Memory B cell (primary cell): ENCODE measurements at regions not wholly inside any gene's neighbourhood (a gene's known extent, or its start where the extent isn't known, plus 50 kb on each side); places are given as distances from the start of the nearest gene placed in this dataset.

Experiments
- ATAC-seq: fragments of 150-1000 bp; cut with Tn5 transposase; 2 replicates; pipeline ENCODE4 v1.10.0; 2021; ENCODE audit warnings: low read depth, mild to moderate bottlenecking, moderate library complexity
- DNase-seq, 2 donors: peaks; one replicate each; pipeline ENCODE4 v3.0.0; 2022; ENCODE audit warnings: low spot score in 2 of 2
- H3K27ac Mint-ChIP-seq: one replicate; pipeline ENCODE4 v1.8.0; 2022; ENCODE audit warnings: mild to moderate bottlenecking, moderate library complexity, mixed read lengths
- H3K27me3 Mint-ChIP-seq: one replicate; pipeline ENCODE4 v1.8.0; 2022; ENCODE audit warnings: mixed read lengths
- H3K36me3 Mint-ChIP-seq: one replicate; pipeline ENCODE4 v1.8.0; 2022; ENCODE audit warnings: mild to moderate bottlenecking, mixed read lengths
- H3K4me1 Mint-ChIP-seq: one replicate; pipeline ENCODE4 v1.8.0; 2022; ENCODE audit warnings: mixed read lengths
- H3K4me3 Mint-ChIP-seq: one replicate; pipeline ENCODE4 v1.8.0; 2022; ENCODE audit warnings: mild to moderate bottlenecking, moderate library complexity, mixed read lengths
- H3K9me3 Mint-ChIP-seq: one replicate; pipeline ENCODE4 v1.8.0; 2022; ENCODE audit warnings: mixed read lengths

DNA sequence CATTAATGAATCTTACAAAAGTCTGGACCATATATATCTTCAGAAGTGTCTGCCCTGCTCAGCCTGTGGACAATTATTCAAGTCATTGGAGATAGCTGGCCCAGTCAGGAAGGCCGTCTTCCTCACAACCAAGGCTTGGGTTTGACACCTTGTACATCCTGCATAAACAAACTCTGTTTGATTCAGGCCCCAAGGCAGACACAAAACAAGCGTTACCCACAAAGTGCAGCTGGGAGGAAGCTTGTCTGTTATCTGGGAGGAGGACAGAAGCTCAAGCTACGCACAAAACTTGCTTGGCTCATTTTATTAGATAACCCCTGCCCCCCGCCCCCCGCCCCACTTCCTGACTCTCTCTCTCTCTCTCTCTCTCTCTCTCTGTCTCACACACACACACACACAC lies 166.9 kb upstream of the WDR11 start:
- Mint-ChIP-seq H3K4me3 (no peak overlapping the region), H3K36me3 (no peaks in the 10 kb centered on the region), H3K27ac (no peak overlapping the region), H3K9me3 (no peaks in the 10 kb centered on the region), H3K4me1 (no peaks in the 10 kb centered on the region), H3K27me3 (peaks cover 2% of the 10 kb centered on the region)
- DNase-seq (no peak), ATAC-seq (no peak)

DNA sequence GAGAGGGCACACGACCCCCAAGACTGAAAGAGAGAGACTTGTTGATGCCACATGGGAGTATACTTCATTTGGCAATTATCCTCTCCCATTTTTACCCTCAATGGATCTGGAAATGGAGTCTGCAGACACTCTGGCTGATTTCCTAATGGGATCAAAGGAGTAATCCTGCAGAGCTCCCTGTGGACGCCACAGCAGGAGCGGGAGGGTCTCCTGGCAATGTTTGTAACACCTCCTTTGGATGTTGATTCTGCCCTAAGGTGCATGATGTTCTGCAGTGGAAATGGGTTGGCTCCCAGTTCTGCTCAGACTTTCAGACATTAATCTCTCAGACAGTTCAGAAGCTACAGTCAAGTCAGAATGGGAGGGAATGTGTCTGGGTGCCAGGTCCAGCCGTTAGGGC lies 166.0 kb upstream of the WDR11 start:
- peaks cover 2% of the 10 kb centered on the region for H3K27me3 Mint-ChIP-seq
- H3K9me3 Mint-ChIP-seq = no peaks in the 10 kb centered on the region
- DNase-seq = no peak
- H3K36me3 Mint-ChIP-seq = no peaks in the 10 kb centered on the region
- H3K27ac Mint-ChIP-seq = no peak overlapping the region
- no peak overlapping the region for H3K4me3 Mint-ChIP-seq
- no peak for ATAC-seq
- H3K4me1 Mint-ChIP-seq = no peaks in the 10 kb centered on the region

- ATAC-seq (no peak), DNase-seq (no peak)
- Mint-ChIP-seq H3K9me3 (peaks cover 3% of the 10 kb centered on the region), H3K27ac (no peak overlapping the region), H3K27me3 (peaks cover 4% of the 10 kb centered on the region), H3K4me1 (peaks cover 2% of the 10 kb centered on the region), H3K36me3 (no peaks in the 10 kb centered on the region), H3K4me3 (no peak overlapping the region)
These were observed 162.2 kb upstream of the WDR11 start for GRCh38 chr10:120688928-120689327.

DNA sequence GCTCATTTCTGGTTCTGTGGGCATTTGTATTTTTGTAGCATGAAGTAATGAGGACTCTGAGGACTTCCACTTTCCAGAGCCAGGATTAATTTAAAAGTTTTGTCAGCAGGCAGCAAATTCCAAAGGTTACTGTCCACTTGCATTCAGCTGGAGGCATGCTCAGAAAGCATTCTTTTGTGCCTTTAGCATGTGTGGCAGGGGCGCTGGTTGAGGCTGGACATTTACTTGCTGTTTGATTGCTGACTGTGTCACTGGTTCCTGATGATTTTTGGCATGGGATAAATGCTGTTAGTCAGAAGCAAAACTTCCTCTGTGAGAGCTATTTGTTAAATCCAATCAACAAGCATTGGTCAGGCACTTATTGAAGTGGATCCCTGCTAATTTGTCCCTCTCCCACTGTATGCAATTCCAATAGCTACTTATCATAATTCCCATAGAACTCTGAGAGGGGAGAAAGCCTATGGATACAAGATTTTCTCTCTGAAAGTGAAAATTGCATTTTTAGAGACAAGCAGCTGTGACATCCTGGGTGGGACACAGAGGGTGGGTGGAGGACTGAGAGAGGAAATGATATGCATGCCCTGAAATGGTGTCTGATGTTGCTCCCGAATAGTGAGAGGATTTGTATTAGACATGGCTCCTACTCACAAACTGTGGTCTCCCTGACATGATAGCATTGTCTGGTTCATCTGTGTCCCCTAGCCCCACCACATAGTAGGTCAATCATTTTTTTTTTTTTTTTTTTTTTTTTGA lies 161.2 kb upstream of the WDR11 start:
- H3K4me1 Mint-ChIP-seq = peaks cover 2% of the 10 kb centered on the region
- H3K4me3 Mint-ChIP-seq = no peak overlapping the region
- DNase-seq = no peak
- H3K27me3 Mint-ChIP-seq = peaks cover 2% of the 10 kb centered on the region
- no peaks in the 10 kb centered on the region for H3K36me3 Mint-ChIP-seq
- H3K27ac Mint-ChIP-seq = no peak overlapping the region
- peaks cover 3% of the 10 kb centered on the region for H3K9me3 Mint-ChIP-seq
- no peak for ATAC-seq

DNA sequence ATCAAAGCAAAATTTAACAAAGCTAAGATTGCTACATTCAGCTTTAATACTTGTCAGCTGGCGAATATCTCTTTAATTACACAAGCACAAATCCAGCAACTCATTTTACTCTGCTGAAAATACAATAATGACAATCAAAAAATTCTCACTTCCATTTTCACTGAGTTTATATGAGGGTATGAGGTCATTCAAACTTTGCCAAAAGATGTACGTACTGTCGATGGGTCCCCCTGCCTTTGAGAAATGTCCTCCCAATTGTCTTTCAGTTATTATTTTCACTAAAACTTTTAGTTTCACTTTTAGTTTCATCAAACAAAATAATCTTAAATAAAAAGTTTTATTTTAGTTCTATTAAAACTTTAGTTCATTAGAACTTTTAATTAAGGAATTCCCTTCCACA lies 159.5 kb upstream of the WDR11 start:
- DNase-seq = no peak
- Mint-ChIP-seq H3K27me3 (peaks cover 2% of the 10 kb centered on the region), H3K9me3 (peaks cover 7% of the 10 kb centered on the region), H3K36me3 (no peaks in the 10 kb centered on the region), H3K27ac (no peak overlapping the region), H3K4me1 (peaks cover 2% of the 10 kb centered on the region), H3K4me3 (no peak overlapping the region)
- ATAC-seq = no peak

DNA sequence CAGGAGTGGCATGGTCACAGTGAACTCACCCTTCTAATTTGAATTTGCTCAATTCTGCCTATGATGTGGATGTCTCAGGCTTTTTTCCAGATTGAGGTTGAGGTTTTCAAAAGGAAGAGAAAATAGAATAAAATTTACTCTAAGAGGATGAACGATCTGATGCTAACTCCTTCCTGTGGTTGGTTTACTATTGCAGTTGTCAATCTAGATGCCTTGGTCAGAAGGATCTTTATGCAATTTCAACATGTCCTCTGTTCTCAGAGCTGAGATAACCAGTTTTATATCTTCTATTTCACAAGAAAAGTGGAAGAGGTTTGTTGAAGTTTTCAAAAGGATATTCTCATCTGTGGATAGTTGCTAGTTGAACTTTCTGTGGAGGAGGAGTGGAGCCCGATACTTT lies 150.7 kb upstream of the WDR11 start:
- no peak for DNase-seq
- H3K9me3 Mint-ChIP-seq = peaks cover 21% of the 10 kb centered on the region
- no peak overlapping the region for H3K27ac Mint-ChIP-seq
- H3K27me3 Mint-ChIP-seq = peaks cover 4% of the 10 kb centered on the region
- ATAC-seq = no peak
- H3K4me1 Mint-ChIP-seq = no peaks in the 10 kb centered on the region
- no peak overlapping the region for H3K4me3 Mint-ChIP-seq
- H3K36me3 Mint-ChIP-seq = peaks cover 4% of the 10 kb centered on the region

- Mint-ChIP-seq H3K4me1 (no peaks in the 10 kb centered on the region), H3K27me3 (peaks cover 4% of the 10 kb centered on the region), H3K36me3 (peaks cover 4% of the 10 kb centered on the region), H3K27ac (no peak overlapping the region), H3K4me3 (no peak overlapping the region), H3K9me3 (peaks cover 18% of the 10 kb centered on the region)
- ATAC-seq = no peak
- DNase-seq = no peak
These were observed 149.8 kb upstream of the WDR11 start for GRCh38 chr10:120701381-120701780.

DNA sequence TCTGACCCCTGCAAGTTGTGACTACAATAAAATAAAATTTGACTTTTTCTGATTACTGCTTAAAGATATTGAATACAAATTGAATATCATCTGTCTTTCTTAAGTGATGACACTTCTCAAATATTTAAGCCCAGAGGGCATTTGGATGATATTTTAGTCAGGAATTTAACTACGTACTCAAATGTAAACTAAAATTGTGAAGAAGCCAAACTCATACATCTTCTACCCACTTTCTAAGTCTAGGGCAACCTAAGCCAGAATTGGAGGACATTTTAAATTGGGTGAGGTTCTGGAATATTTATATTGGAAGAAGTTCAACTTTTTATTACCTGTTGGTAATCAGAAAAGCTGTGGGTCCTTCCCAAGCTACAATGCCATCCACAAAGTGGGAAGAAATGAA lies 149.1 kb upstream of the WDR11 start:
- peaks cover 4% of the 10 kb centered on the region for H3K36me3 Mint-ChIP-seq
- no peaks in the 10 kb centered on the region for H3K4me1 Mint-ChIP-seq
- peaks cover 7% of the 10 kb centered on the region for H3K27me3 Mint-ChIP-seq
- no peak overlapping the region for H3K27ac Mint-ChIP-seq
- DNase-seq = no peak
- H3K9me3 Mint-ChIP-seq = peaks cover 15% of the 10 kb centered on the region
- no peak for ATAC-seq
- H3K4me3 Mint-ChIP-seq = no peak overlapping the region

- ATAC-seq (no peak), DNase-seq (no peak)
- H3K36me3 Mint-ChIP-seq = no peaks in the 10 kb centered on the region
- no peaks in the 10 kb centered on the region for H3K4me1 Mint-ChIP-seq
- peaks cover 10% of the 10 kb centered on the region for H3K27me3 Mint-ChIP-seq
- H3K4me3 Mint-ChIP-seq = no peak overlapping the region
- no peak overlapping the region for H3K27ac Mint-ChIP-seq
- peaks cover 1% of the 10 kb centered on the region for H3K9me3 Mint-ChIP-seq
These were observed 145.9 kb upstream of the WDR11 start for GRCh38 chr10:120705309-120705708.

GRCh38 chr10:120710076-120710475 lies 141.1 kb upstream of the WDR11 start:
- Mint-ChIP-seq H3K27me3 (peaks cover 8% of the 10 kb centered on the region), H3K4me1 (peaks cover 1% of the 10 kb centered on the region), H3K4me3 (no peak overlapping the region), H3K27ac (no peak overlapping the region), H3K9me3 (no peaks in the 10 kb centered on the region), H3K36me3 (no peaks in the 10 kb centered on the region)
- ATAC-seq (no peak), DNase-seq (no peak)

DNA sequence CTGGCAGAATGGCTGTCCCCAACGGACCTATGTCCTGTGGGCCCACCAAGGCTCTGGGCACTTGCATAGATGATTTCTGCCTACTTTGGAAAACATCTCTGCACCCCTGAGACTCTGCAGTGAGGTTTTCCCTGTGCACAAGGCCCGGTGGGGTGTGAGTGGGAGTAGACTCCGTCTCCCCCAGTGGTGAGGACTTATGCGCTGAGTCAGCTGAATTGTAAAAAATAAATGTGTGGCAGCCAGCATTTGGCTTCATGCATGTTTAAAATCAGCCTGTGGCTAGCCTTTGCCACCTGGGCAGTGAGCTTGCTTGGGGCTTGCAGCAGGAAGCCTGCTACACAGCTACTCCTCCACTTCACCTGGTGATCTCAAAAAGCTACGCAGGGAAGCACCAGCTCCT lies 139.3 kb upstream of the WDR11 start:
- Mint-ChIP-seq H3K36me3 (no peaks in the 10 kb centered on the region), H3K27me3 (peaks cover 6% of the 10 kb centered on the region), H3K4me1 (peaks cover 2% of the 10 kb centered on the region), H3K9me3 (no peaks in the 10 kb centered on the region), H3K4me3 (no peak overlapping the region), H3K27ac (no peak overlapping the region)
- DNase-seq (no peak), ATAC-seq (no peak)

DNA sequence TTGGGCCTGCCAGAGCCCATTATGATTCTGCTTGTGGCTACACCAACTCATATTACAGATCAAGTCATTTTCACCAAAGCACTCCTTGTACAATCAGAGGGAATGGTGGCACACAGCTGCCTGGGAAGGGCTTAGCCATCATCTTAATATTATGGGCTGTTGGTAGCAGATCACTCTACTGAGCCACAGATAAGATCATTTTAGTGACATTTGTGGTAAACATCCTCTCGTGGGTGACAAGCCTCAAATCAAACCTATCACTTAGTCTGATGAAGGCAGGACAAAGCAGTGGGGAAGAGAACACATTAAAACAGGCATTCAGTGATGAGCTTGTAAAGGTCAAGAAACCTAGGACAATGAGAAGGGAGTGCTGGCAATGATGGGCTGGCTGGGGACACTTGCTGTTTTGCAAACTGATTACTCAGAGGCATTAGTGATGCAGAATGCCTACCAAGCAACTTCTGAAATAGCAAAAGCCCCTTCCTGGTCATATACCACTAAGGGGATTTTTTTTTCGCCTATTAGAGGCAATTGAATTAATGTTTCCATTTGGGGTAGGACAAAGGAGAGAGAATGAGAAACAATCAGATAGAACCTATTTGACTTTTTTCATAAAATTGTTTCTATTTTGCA lies 137.5 kb upstream of the WDR11 start:
- peaks cover 2% of the 10 kb centered on the region for H3K4me1 Mint-ChIP-seq

GRCh38 chr10:120715171-120715570 lies 136.0 kb upstream of the WDR11 start:
- H3K36me3 Mint-ChIP-seq = no peaks in the 10 kb centered on the region
- ATAC-seq = no peak
- no peak overlapping the region for H3K4me3 Mint-ChIP-seq
- DNase-seq = no peak
- H3K27me3 Mint-ChIP-seq = peaks cover 2% of the 10 kb centered on the region
- H3K4me1 Mint-ChIP-seq = peaks cover 2% of the 10 kb centered on the region
- H3K27ac Mint-ChIP-seq = no peak overlapping the region
- peaks cover 3% of the 10 kb centered on the region for H3K9me3 Mint-ChIP-seq

More for the DNA sequence above, 137.5 kb upstream of the WDR11 start:
- no peak for DNase-seq
- no peak overlapping the region for H3K4me3 Mint-ChIP-seq
- peaks cover 5% of the 10 kb centered on the region for H3K27me3 Mint-ChIP-seq
- no peak overlapping the region for H3K27ac Mint-ChIP-seq
- ATAC-seq = no peak
- H3K9me3 Mint-ChIP-seq = peaks cover 3% of the 10 kb centered on the region
- no peaks in the 10 kb centered on the region for H3K36me3 Mint-ChIP-seq

GRCh38 chr10:120719333-120719732 lies 131.8 kb upstream of the WDR11 start:
- H3K36me3 Mint-ChIP-seq = no peaks in the 10 kb centered on the region
- no peak overlapping the region for H3K27ac Mint-ChIP-seq
- no peaks in the 10 kb centered on the region for H3K27me3 Mint-ChIP-seq
- H3K4me1 Mint-ChIP-seq = peaks cover 2% of the 10 kb centered on the region
- H3K4me3 Mint-ChIP-seq = no peak overlapping the region
- H3K9me3 Mint-ChIP-seq = peaks cover 3% of the 10 kb centered on the region
- DNase-seq = no peak
- no peak for ATAC-seq

- DNase-seq = no peak
- Mint-ChIP-seq H3K4me1 (no peaks in the 10 kb centered on the region), H3K9me3 (no peaks in the 10 kb centered on the region), H3K4me3 (no peak overlapping the region), H3K27me3 (no peaks in the 10 kb centered on the region), H3K27ac (no peak overlapping the region), H3K36me3 (no peaks in the 10 kb centered on the region)
- no peak for ATAC-seq
These were observed 124.2 kb upstream of the WDR11 start for GRCh38 chr10:120727001-120727400.
